MCF 10A (cell line): ENCODE measurements at regions not wholly inside any gene's neighbourhood (a gene's known extent, or its start where the extent isn't known, plus 50 kb on each side); places are given as distances from the start of the nearest gene placed in this dataset.

Experiments
- BruUV-seq: library from RNA; stranded (reverse); fragments of 400-500 nt; replicated peaks from 2 replicates; lab custom pipeline; 2021; lab: Mats Ljungman, UMichigan
- CTCF ChIA-PET: fragments of 300-600 bp; sonication (Branson Sonifier 250); formaldehyde crosslinking; extraction: SDS; loops from one replicate; lab custom pipeline; 2021; ENCODE audit warnings: antibody characterized with exemption, inconsistent platforms; lab: Yijun Ruan, JAX
- POLR2A ChIA-PET: fragments of 300-600, 350-650 bp; sonication (Branson Sonifier 250); formaldehyde crosslinking; extraction: SDS; loops from one replicate; lab custom pipeline; 2020; ENCODE audit warnings: antibody characterized with exemption, inconsistent platforms; lab: Yijun Ruan, JAX
- DNase-seq: peaks from one replicate; pipeline ENCODE4 v3.0.0-alpha.2; 2018; ENCODE audit not compliant: unreplicated experiment
- H3K27ac Mint-ChIP-seq: one replicate; pipeline ENCODE4 v1.8.0; 2022; ENCODE audit warnings: mild to moderate bottlenecking, low read depth, mixed read lengths; ENCODE audit not compliant: unreplicated experiment
- H3K27me3 Mint-ChIP-seq: one replicate; pipeline ENCODE4 v1.8.0; 2022; ENCODE audit warnings: mixed read lengths; ENCODE audit not compliant: insufficient read depth, unreplicated experiment
- H3K36me3 Mint-ChIP-seq: one replicate; pipeline ENCODE4 v1.8.0; 2022; ENCODE audit warnings: mild to moderate bottlenecking, moderate library complexity, mixed read lengths; ENCODE audit not compliant: insufficient read depth, unreplicated experiment
- H3K4me1 Mint-ChIP-seq: one replicate; pipeline ENCODE4 v1.8.0; 2022; ENCODE audit warnings: mixed read lengths; ENCODE audit not compliant: insufficient read depth, unreplicated experiment
- H3K4me3 Mint-ChIP-seq: one replicate; pipeline ENCODE4 v1.8.0; 2022; ENCODE audit warnings: mild to moderate bottlenecking, moderate library complexity, mixed read lengths; ENCODE audit not compliant: unreplicated experiment
- H3K9me3 Mint-ChIP-seq: one replicate; pipeline ENCODE4 v1.8.0; 2022; ENCODE audit warnings: mixed read lengths; ENCODE audit not compliant: unreplicated experiment
- CTCF ChIP-seq: fragments of 200-600 bp; IDR thresholded peaks from one replicate; pipeline ENCODE4 v1.8.0; 2022; ENCODE audit warnings: antibody characterized with exemption, mild to moderate bottlenecking; ENCODE audit not compliant: unreplicated experiment
- intact Hi-C: fragments of 100-400 bp; cut with micrococcal nuclease; formaldehyde crosslinking; loops from 2 replicates; pipeline ENCODE4 v1.14.1; 2022

- peaks cover 46% of the 10 kb centered on the region for H3K9me3 Mint-ChIP-seq
- H3K36me3 Mint-ChIP-seq: no peaks in the 10 kb centered on the region
- no peak for DNase-seq
- no TSS peak for BruUV-seq
- POLR2A ChIA-PET: no interaction called here
- intact Hi-C loops: no loop called here
- H3K4me1 Mint-ChIP-seq: no peaks in the 10 kb centered on the region
- H3K4me3 Mint-ChIP-seq: no peak overlapping the region
- H3K27me3 Mint-ChIP-seq: no peaks in the 10 kb centered on the region
- CTCF ChIA-PET: no interaction called here
- no peak overlapping the region for H3K27ac Mint-ChIP-seq
- TF ChIP-seq CTCF: no peak
These were observed 1044.9 kb downstream of the TYW1 start for GRCh38 chr7:68041554-68041953.

- intact Hi-C loops: no loop called here
- no TSS peak for BruUV-seq
- ChIA-PET CTCF (no interaction called here), POLR2A (no interaction called here)
- Mint-ChIP-seq H3K4me1 (no peaks in the 10 kb centered on the region), H3K36me3 (no peaks in the 10 kb centered on the region), H3K4me3 (no peak overlapping the region), H3K27ac (no peak overlapping the region), H3K27me3 (no peaks in the 10 kb centered on the region), H3K9me3 (peaks cover 41% of the 10 kb centered on the region)
- no peak for TF ChIP-seq CTCF
- no peak for DNase-seq
These were observed 1046.9 kb downstream of the TYW1 start for GRCh38 chr7:68043546-68043945.

GRCh38 chr7:68050627-68051026 lies 1054.0 kb downstream of the TYW1 start:
- H3K36me3 Mint-ChIP-seq: no peaks in the 10 kb centered on the region
- no peak overlapping the region for H3K4me3 Mint-ChIP-seq
- H3K4me1 Mint-ChIP-seq: no peaks in the 10 kb centered on the region
- ChIA-PET CTCF (no interaction called here), POLR2A (no interaction called here)
- no peak overlapping the region for H3K27ac Mint-ChIP-seq
- DNase-seq: no peak
- no peaks in the 10 kb centered on the region for H3K27me3 Mint-ChIP-seq
- BruUV-seq: no TSS peak
- TF ChIP-seq CTCF: no peak
- intact Hi-C loops: no loop called here
- H3K9me3 Mint-ChIP-seq: peaks cover 14% of the 10 kb centered on the region

GRCh38 chr7:68058014-68058413 lies 1061.4 kb downstream of the TYW1 start:
- H3K27ac Mint-ChIP-seq: no peak overlapping the region
- CTCF ChIA-PET: no interaction called here
- H3K27me3 Mint-ChIP-seq: no peaks in the 10 kb centered on the region
- intact Hi-C loops: no loop called here
- H3K9me3 Mint-ChIP-seq: peaks cover 20% of the 10 kb centered on the region
- H3K36me3 Mint-ChIP-seq: no peaks in the 10 kb centered on the region
- POLR2A ChIA-PET: no interaction called here
- H3K4me1 Mint-ChIP-seq: no peaks in the 10 kb centered on the region
- BruUV-seq: no TSS peak
- no peak overlapping the region for H3K4me3 Mint-ChIP-seq
- TF ChIP-seq CTCF: no peak
- DNase-seq: no peak
